HepG2 (cell line): ENCODE measurements at regions not wholly inside any gene's neighbourhood (a gene's known extent, or its start where the extent isn't known, plus 50 kb on each side); places are given as distances from the start of the nearest gene placed in this dataset.

Source experiments
- BCL3 ChIP-seq: sonication (generic); formaldehyde crosslinking; IDR thresholded peaks from 2 replicates; pipeline ENCODE4 v1.5.1; 2020; ENCODE audit warnings: mild to moderate bottlenecking, missing genetic modification reagents, moderate library complexity
- CEBPG ChIP-seq: IDR thresholded peaks from 2 replicates; pipeline ENCODE4 v1.6.1; 2016
- IKZF1 ChIP-seq: fragments of 450-650 bp; IDR thresholded peaks from 2 replicates; pipeline ENCODE4 v1.7.1; 2016
- MZF1 ChIP-seq: sonication (generic); formaldehyde crosslinking; IDR thresholded peaks from 2 replicates; pipeline ENCODE4 v1.8.1; 2023; ENCODE audit warnings: mild to moderate bottlenecking, missing genetic modification reagents, borderline replicate concordance
- ONECUT2 ChIP-seq: sonication (generic); formaldehyde crosslinking; IDR thresholded peaks from 2 replicates; pipeline ENCODE4 v1.4.0; 2020; ENCODE audit warnings: missing genetic modification reagents
- PAXIP1 ChIP-seq: sonication (generic); formaldehyde crosslinking; conservative IDR thresholded peaks from 2 replicates; pipeline ENCODE4 v1.4.0; 2020; ENCODE audit warnings: mild to moderate bottlenecking, missing genetic modification reagents, moderate library complexity
- PBX2 ChIP-seq: IDR thresholded peaks from 2 replicates; pipeline ENCODE4 v1.6.1; 2016; ENCODE audit warnings: control low read depth
- POGZ ChIP-seq: sonication (generic); formaldehyde crosslinking; IDR thresholded peaks from 2 replicates; pipeline ENCODE4 v1.4.0; 2020; ENCODE audit warnings: mild to moderate bottlenecking, missing genetic modification reagents
- ZHX2 ChIP-seq, 2 experiments: sonication (generic) in 1 of 2; formaldehyde crosslinking in 1 of 2; IDR thresholded peaks; 2 replicates each; pipeline versions ENCODE4 v1.6.1 to v1.9.0; 2014 to 2022; ENCODE audit warnings: antibody characterized with exemption in 1 of 2, borderline replicate concordance in 1 of 2, inconsistent platforms in 1 of 2, low read depth in 1 of 2, missing genetic modification reagents in 1 of 2
- ZNF441 ChIP-seq: sonication (generic); formaldehyde crosslinking; IDR thresholded peaks from 2 replicates; pipeline ENCODE4 v1.7.0; 2021; ENCODE audit warnings: missing genetic modification reagents, borderline replicate concordance

- TF ChIP-seq BCL3 (CRISPR knock-in tag) (no peak), IKZF1 (no peak), CEBPG (CRISPR knock-in tag) (peak; percentile 19; the same call in 1 of the 2 replicates), ZHX2 (IDR thresholded peaks at IDR 0.05; ENCODE audit: low read depth) (no peak), ZHX2 (CRISPR knock-in tag; IDR thresholded peaks at IDR 0.05; ENCODE audit: borderline replicate concordance) (no peak), PAXIP1 (CRISPR knock-in tag) (no peak), POGZ (CRISPR knock-in tag) (no peak), ONECUT2 (CRISPR knock-in tag) (no peak), MZF1 (CRISPR knock-in tag) (no peak), PBX2 (CRISPR knock-in tag) (no peak), ZNF441 (peak; percentile 61; the same call in 1 of the 2 replicates)
These were observed 718.2 kb downstream of the SI start (continued) for GRCh38 chr3:164360078-164360578.
